ENCODE measurements at regions not wholly inside any gene's neighbourhood (a gene's known extent, or its start where the extent isn't known, plus 50 kb on each side); places are given as distances from the start of the nearest gene placed in this dataset.

DNA sequence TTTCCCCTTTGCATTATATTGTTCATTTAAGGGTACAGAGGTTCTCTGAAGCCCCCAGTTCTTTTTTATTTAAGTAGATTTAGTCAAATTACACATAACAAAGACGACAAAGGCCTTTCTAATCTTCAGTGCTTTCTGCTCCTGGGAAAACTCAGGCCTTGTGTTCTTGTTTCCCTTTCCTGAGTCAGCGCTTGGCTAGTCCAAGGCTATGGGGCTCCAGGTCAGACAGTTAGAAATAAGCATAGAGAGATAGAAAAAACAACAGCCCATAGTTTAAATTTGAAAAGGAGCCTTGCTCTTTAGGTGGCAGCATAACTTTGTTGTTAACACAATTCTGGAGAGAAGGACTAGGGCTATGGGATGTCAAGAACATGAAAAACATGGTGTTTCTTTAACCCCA, 97.3 kb downstream of the PPP1R2C start:
- no peak for TF ChIP-seq CTCF (IDR thresholded peaks at IDR 0.05)
- no peak for TF ChIP-seq POLR2A (IDR thresholded peaks at IDR 0.05)
